Fibroblast of mammary gland (primary cell): ENCODE measurements at regions not wholly inside any gene's neighbourhood (a gene's known extent, or its start where the extent isn't known, plus 50 kb on each side); places are given as distances from the start of the nearest gene placed in this dataset.

Experiments used
- DNase-seq: peaks from one replicate; pipeline ENCODE4 v3.0.0-alpha.2; 2010; ENCODE audit warnings: low read depth
- H3K4me3 ChIP-seq: 2 replicates; pipeline ENCODE4 v1.5.1; 2011; ENCODE audit warnings: low read depth, mild to moderate bottlenecking, low read length, moderate library complexity; ENCODE audit not compliant: control insufficient read depth
- TF ChIP-seq, protein P1 (sequence below): conservative IDR thresholded peaks from 2 replicates; pipeline ENCODE4 v1.5.1; 2011; ENCODE audit warnings: low read depth, low read length, inconsistent platforms; ENCODE audit not compliant: control insufficient read depth, insufficient read depth

DNA sequence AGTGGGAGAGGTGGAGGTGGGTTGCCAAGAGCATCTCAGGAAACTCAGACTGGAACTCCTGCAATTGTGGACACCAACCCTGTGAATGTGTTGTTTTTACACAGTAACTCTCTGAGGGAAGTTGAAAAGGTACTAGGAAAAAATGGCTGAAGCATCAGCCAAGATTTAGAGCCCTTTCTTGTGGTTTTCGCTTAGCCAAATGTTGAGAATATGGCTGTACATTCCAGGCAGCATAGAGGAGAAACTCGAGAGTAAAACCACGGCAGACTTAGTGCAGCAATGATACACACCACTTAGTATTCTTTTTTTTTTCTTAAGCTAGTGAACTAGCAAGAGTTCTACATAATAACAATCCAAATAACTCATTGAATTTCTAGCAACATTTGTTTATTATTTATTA is 309.7 kb upstream of the MTNR1B start:
- TF ChIP-seq, protein P1, sequence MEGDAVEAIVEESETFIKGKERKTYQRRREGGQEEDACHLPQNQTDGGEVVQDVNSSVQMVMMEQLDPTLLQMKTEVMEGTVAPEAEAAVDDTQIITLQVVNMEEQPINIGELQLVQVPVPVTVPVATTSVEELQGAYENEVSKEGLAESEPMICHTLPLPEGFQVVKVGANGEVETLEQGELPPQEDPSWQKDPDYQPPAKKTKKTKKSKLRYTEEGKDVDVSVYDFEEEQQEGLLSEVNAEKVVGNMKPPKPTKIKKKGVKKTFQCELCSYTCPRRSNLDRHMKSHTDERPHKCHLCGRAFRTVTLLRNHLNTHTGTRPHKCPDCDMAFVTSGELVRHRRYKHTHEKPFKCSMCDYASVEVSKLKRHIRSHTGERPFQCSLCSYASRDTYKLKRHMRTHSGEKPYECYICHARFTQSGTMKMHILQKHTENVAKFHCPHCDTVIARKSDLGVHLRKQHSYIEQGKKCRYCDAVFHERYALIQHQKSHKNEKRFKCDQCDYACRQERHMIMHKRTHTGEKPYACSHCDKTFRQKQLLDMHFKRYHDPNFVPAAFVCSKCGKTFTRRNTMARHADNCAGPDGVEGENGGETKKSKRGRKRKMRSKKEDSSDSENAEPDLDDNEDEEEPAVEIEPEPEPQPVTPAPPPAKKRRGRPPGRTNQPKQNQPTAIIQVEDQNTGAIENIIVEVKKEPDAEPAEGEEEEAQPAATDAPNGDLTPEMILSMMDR, result no peak
- no peak for DNase-seq
- H3K4me3 ChIP-seq, result no peak overlapping the region

GRCh38 chr11:92662601-92663360 is 306.7 kb upstream of the MTNR1B start:
- H3K4me3 ChIP-seq, result no peak overlapping the region
- no peak for DNase-seq
- TF ChIP-seq, protein P1, result no peak

DNA sequence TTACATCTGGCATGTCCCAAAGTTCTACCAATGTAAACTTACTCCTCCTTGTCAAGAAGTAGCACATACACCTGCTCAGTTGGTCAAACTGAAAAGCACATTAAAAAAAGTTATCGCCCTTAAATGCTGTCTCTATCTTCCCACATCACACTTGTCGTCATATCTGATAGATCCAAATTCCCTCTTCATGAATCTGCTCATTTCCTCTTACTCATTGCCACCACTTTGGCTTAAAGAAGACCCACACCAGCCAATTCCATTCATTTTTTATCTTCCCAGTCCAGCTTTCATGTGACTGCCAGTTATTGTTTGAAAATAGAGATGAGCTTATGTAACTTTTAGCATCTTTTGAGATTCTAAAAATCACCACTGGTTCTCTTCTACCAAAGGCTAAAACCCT is 305.9 kb upstream of the MTNR1B start:
- no peak overlapping the region for H3K4me3 ChIP-seq
- DNase-seq, result no peak
- TF ChIP-seq, protein P1, result no peak

GRCh38 chr11:92667486-92668152 is 301.8 kb upstream of the MTNR1B start:
- no peak overlapping the region for H3K4me3 ChIP-seq
- no peak for DNase-seq
- TF ChIP-seq, protein P1, result no peak

- DNase-seq, result no peak
- H3K4me3 ChIP-seq, result no peak overlapping the region
- TF ChIP-seq, protein P1, result no peak
Observed at GRCh38 chr11:92670308-92670890, 299.1 kb upstream of the MTNR1B start.

DNA sequence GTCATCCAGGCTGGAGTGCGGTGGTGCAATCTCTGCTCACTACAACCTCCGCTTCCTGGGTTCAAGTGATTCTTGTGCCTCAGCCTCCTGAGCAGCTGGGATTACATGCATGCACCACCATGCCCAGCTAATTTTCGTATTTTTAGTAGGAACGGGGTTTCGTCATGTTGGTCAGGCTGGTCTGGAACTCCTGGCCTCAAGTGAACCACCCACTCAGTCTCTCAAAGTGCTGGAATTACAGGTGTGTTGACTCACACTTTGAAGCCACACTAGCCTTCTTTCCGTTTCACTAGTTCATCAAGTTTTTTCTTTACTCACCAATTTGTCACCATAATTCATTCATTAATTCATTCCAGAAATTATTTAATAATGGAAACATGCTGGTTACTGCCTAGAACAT is 298.4 kb upstream of the MTNR1B start:
- DNase-seq, result no peak
- TF ChIP-seq, protein P1, result no peak
- H3K4me3 ChIP-seq, result no peak overlapping the region
